GM12891 (cell line): ENCODE measurements at regions not wholly inside any gene's neighbourhood (a gene's known extent, or its start where the extent isn't known, plus 50 kb on each side); places are given as distances from the start of the nearest gene placed in this dataset.

ENCODE experiments used
- POLR2A ChIP-seq: IDR thresholded peaks from 2 replicates; pipeline ENCODE4 v1.6.1; 2011; ENCODE audit warnings: low read depth, low read length, control low read depth
- POU2F2 ChIP-seq: IDR thresholded peaks from 2 replicates; pipeline ENCODE4 v1.6.1; 2011; ENCODE audit warnings: low read depth, mild to moderate bottlenecking, control low read depth, low read length, moderate library complexity

- TF ChIP-seq POLR2A (no peak), POU2F2 (no peak)
Observed at GRCh38 chr2:117195381-117195780, 619.1 kb upstream of the DDX18 start.
